ENCODE measurements at regions not wholly inside any gene's neighbourhood (a gene's known extent, or its start where the extent isn't known, plus 50 kb on each side); places are given as distances from the start of the nearest gene placed in this dataset.

- no peaks in the 10 kb centered on the region for H3K27me3 ChIP-seq
- TF ChIP-seq CTCF (IDR thresholded peaks at IDR 0.05) (no peak), POLR2A (IDR thresholded peaks at IDR 0.05) (no peak)
- H3K4me3 ChIP-seq = no peak overlapping the region
- H3K9me3 ChIP-seq = peaks cover 0 to 7% (median 0%) of the 10 kb centered on the region in 12 donors
- 91 to 96% (median 94%) methylated on average over 6 of the region's 6 CpGs for WGBS, 4 donors
- no peaks in the 10 kb centered on the region for H3K4me1 ChIP-seq
- H3K36me3 ChIP-seq = no peaks in the 10 kb centered on the region
- ATAC-seq (no peak), DNase-seq (no peak)
- no peak overlapping the region for H3K27ac ChIP-seq
- intact Hi-C loops (cut with DNase I) = no loop called here
Measured at GRCh38 chr1:194277927-194278326, 1091.5 kb upstream of the B3GALT2 start.

- no peaks in the 10 kb centered on the region for H3K4me1 ChIP-seq
- H3K9me3 ChIP-seq = peaks cover 0 to 7% (median 0%) of the 10 kb centered on the region in 12 donors
- 26 to 38% (median 33%) methylated on average over 1 of the region's 1 CpG for WGBS, 4 donors
- ATAC-seq (no peak), DNase-seq (no peak)
- H3K27me3 ChIP-seq = no peaks in the 10 kb centered on the region
- TF ChIP-seq CTCF (IDR thresholded peaks at IDR 0.05) = no peak
- no peak overlapping the region for H3K27ac ChIP-seq
- H3K36me3 ChIP-seq = no peaks in the 10 kb centered on the region
- no peak overlapping the region for H3K4me3 ChIP-seq
- intact Hi-C loops (cut with DNase I) = no loop called here
Measured at GRCh38 chr1:194273660-194274059, 1087.2 kb upstream of the B3GALT2 start.

- no peak for DNase-seq
- Histone ChIP-seq H3K27ac (no peak overlapping the region), H3K4me3 (no peak overlapping the region), H3K9me3 (peaks cover 0 to 3% (median 0%) of the 10 kb centered on the region in 12 donors), H3K4me1 (no peaks in the 10 kb centered on the region), H3K36me3 (no peaks in the 10 kb centered on the region), H3K27me3 (no peaks in the 10 kb centered on the region)
- no peak for ATAC-seq
- intact Hi-C loops (cut with DNase I) = no loop called here
- TF ChIP-seq POLR2A (IDR thresholded peaks at IDR 0.05) (no peak), CTCF (IDR thresholded peaks at IDR 0.05) (no peak)
Measured at GRCh38 chr1:194268839-194269238, 1082.4 kb upstream of the B3GALT2 start.

GRCh38 chr1:194267021-194267420 lies 1080.6 kb upstream of the B3GALT2 start:
- Histone ChIP-seq H3K9me3 (no peaks in the 10 kb centered on the region), H3K27me3 (no peaks in the 10 kb centered on the region), H3K4me1 (no peaks in the 10 kb centered on the region), H3K27ac (no peak overlapping the region), H3K4me3 (no peak overlapping the region), H3K36me3 (no peaks in the 10 kb centered on the region)
- WGBS, 4 donors = 79 to 87% (median 80%) methylated on average over 2 of the region's 2 CpGs
- TF ChIP-seq POLR2A (IDR thresholded peaks at IDR 0.05) (no peak), CTCF (IDR thresholded peaks at IDR 0.05) (no peak)
- DNase-seq (no peak), ATAC-seq (no peak)
- intact Hi-C loops (cut with DNase I) = no loop called here

Data from heart left ventricle (tissue), 16 donors.